GDM1 (cell line): ENCODE measurements at regions not wholly inside any gene's neighbourhood (a gene's known extent, or its start where the extent isn't known, plus 50 kb on each side); places are given as distances from the start of the nearest gene placed in this dataset.

ENCODE experiments used
- DNase-seq: peaks from one replicate; lab custom pipeline; 2025; lab: John Stamatoyannopoulos, UW

DNA sequence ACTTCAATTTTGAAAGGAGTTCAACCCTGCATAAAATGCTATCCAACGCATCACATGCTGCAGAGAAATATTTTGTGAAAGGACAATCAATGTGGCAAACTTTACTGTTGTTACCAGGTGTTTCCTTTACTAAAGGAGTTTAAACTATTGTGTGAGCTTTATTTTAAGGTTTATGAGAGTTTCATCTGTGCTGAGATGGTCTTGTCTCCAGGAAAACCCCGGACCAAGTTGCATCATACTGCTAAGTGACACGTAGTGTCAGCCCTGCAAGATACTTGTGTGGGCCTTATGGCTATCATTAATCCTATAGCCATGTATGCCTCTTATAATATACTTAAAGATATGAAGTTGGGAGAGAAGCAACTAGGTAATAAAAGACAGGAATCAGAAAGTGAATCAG is 94.5 kb upstream of the EPHA6 start:
- no peak for DNase-seq

- DNase-seq, result no peak
These were observed 83.4 kb upstream of the EPHA6 start for GRCh38 chr3:96731031-96731430.

DNA sequence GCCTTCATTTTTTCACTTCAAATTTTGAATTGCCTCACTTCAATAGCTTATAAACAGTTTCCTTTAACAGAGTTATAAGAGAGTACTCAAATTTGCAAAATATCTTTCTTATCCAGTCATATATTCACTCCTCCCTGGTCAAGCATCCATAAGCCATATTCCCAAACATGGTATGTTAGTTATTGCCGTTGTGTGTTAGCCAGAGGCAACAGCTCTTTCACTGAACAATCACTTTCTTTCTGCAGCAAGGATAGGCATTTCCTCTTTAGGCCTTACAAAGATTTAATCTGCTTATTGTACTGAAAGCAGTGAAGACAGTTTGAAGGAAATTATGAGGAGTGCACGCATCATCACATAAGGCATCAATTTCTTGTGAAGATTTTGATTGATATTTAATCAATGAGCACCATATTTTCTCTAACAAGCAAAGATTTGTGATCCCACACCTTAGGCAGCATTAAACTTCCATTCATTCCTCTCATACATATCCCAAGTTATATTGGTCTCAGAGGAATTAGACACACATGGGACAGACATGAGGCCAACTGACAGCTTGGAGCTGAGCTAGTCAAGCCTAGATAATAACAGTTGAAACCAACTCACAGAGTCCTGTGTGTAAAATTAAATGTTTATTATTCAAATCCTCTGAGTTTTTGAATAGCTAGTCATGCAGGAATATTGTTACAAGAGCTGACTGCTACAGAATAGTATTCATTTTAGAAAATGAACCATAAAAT is 80.0 kb upstream of the EPHA6 start:
- no peak for DNase-seq

GRCh38 chr3:96748139-96748538 is 66.3 kb upstream of the EPHA6 start:
- DNase-seq, result no peak

DNA sequence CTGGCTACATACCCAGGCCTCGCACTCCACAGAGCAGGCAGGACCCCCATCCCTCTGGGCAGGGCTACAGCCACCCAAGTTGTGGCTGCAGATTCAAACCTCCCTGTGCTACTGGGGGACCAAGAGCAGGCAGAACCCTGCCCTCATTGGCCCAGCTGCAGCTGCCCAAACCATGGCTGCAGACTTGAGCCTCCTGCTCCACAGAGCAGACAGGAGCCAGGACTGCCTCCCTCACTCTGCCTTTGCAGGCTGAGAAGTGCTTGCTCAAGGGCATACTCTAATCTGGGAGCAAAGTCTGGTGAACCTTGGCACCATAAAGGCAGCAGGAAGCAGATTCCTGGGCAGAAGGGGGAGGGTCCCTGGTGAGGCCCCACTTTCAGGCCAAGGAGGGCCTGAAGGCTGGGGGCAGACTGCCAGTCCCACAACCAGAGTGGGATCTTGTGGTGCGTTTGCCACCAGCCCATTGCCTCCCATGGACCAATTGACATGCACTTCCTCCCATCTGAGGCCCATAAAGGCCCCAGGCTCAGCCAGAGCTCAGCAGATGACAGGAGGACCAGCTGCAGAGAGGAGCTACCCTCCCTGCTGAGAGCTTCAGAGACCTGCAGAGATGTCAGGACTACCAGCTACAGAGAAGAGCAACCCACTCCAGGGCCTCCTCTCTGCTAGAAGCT is 64.2 kb upstream of the EPHA6 start:
- DNase-seq, result no peak

GRCh38 chr3:96753124-96753523 is 61.3 kb upstream of the EPHA6 start:
- DNase-seq, result no peak

GRCh38 chr3:96754128-96754527 is 60.3 kb upstream of the EPHA6 start:
- DNase-seq, result no peak

- no peak for DNase-seq
These were observed 58.9 kb upstream of the EPHA6 start for GRCh38 chr3:96755519-96755918.

DNA sequence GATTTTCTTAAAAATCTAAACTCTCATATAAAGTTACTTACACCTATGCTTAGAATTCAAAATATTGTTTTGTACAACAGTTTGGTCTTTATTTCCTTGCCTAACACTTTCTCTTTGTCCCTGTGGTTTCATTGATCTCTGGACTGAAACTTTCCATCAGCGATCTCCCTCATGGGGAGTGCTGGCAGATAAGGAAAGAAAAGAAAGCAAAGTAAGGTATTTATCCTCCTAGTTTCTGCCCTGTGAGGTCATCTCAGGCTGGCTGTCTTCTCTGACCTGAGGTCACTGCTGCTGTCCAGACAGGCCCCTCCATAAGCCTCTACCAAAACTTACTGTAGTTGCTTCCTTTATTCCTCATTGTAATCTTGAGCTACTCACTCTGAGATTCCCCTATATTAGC is 57.9 kb upstream of the EPHA6 start:
- DNase-seq, result no peak

DNA sequence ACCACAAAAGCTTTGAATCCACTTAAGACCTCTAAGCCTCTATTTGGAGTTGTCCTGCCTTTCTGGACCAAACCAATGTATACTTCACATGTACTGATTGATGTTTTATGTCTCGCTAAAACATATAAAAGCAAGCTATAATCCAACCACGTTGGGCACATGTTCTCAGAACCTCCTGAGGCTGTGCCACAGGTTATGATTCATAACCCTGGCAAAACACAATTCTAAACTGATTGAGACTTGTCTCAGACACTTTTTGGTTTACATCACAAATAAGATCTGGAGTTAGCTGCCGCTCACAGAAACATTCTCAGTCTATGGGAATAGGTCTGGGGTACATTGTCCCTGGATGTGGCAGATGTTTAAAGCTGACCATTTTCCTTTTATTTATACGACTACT is 53.4 kb upstream of the EPHA6 start:
- DNase-seq, result no peak
